Occipital lobe (tissue), 1 donor: ENCODE measurements at regions not wholly inside any gene's neighbourhood (a gene's known extent, or its start where the extent isn't known, plus 50 kb on each side); places are given as distances from the start of the nearest gene placed in this dataset.
"Not testable (repeated sequence)": the region's sequence is repeated elsewhere in the genome, so short reads cannot be mapped to it uniquely, and the experiment has no call there.

ENCODE experiments used
- DNase-seq: peaks from one replicate; lab custom pipeline; 2025; lab: John Stamatoyannopoulos, UW

DNA sequence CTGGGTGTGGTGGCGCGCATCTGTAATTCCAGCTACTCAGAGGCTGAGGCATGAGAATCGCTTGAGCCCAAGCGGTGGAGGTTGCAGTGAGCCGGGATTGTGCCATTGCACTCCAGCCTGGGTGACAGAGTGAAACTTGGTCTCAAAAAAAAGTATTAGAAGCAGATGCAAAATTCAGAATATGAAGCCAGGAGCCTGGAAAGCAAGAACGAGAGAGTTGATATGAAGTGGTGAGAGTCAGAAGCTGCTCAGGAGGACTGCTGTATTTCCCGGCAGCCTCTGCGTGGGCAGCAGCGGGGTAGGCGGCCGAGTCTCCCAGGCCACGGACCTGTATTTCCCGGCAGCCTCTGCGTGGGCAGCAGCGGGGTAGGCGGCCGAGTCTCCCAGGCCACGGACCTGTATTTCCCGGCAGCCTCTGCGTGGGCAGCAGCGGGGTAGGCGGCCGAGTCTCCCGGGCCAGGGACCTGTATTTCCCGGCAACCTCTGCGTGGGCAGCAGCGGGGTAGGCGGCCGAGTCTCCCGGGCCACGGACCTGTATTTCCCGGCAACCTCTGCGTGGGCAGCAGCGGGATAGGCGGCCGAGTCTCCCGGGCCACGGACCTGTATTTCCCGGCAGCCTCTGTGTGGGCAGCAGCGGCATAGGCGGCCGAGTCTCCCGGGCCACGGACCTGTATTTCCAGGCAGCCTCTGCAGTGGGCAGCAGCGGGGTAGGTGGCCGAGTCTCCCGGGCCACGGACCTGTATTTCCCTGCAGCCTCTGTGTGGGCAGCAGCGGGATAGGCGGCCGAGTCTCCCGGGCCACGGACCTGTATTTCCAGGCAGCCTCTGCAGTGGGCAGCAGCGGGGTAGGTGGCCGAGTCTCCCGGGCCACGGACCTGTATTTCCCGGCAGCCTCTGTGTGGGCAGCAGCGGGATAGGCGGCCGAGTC is 145.2 kb upstream of the PITRM1 start:
- not testable (repeated sequence) for DNase-seq

- not testable (repeated sequence) for DNase-seq
Measured at GRCh38 chr10:3314445-3315085, 142.0 kb upstream of the PITRM1 start.

GRCh38 chr10:3313784-3314444 is 141.3 kb upstream of the PITRM1 start:
- not testable (repeated sequence) for DNase-seq

- DNase-seq, result no peak
Measured at GRCh38 chr10:3312403-3312940, 139.9 kb upstream of the PITRM1 start.

DNA sequence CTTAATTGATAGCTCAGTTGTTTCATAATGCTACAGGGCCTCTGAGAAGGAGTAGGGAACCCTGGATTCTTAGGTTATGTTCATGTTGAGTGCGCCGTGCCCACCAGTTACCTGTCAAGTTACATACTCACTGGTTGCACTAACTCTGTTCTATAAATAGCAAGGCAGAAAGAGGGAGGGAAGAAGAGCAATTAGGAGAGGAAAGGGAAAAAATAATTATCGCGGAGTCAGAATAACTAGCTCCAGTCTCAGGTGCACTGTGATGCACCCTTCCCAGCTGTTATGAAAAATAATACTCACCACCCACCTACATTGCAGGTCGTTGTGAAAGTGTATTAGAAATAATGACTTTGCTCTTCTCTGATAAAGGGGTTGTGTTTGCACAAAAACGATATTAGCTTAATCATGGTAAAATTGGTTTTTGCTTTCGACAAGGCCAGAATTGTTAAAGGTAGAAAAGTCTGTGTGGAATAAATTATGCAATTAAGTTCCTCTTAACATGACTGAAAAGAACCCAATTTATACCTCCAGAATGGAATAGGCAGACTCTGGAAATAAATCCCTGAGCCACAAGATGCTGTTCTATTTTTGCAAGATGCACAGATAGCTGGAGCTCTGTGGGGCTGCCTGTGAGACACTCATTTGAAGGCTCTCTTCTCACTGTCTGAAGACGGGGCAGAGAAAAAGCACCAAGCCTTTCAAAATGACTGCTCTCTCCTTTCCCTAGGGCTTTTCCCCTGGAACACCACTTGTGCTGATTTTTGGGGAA is 137.6 kb upstream of the PITRM1 start:
- no peak for DNase-seq

GRCh38 chr10:3306050-3306449 is 133.5 kb upstream of the PITRM1 start:
- no peak for DNase-seq

DNA sequence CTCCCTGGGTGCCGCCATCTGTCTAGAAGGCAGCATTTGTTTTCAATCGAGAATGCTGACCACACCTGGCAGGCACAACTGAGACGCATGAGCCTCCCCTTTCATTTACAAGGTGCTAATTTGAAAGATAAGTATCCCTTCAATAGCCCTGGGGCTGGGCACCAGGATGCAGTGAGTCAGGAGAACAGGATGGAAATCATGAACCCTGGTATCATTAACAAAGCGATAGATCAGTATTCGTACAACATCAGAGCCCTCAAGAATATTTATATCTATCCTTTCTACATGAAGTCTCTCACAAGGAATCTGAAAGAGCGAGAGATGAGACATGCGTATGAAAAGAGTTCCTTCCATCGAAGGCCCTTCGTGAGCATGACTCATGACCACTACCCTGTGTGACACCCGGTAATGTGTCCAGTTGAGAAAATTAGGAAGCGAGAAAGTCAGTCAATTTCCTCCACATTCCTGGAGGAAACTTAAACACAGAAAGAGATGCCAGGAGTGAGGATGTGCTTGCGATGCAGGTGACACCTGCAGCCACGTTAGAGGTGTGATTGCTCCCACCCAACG is 123.1 kb upstream of the PITRM1 start:
- DNase-seq, result no peak

DNA sequence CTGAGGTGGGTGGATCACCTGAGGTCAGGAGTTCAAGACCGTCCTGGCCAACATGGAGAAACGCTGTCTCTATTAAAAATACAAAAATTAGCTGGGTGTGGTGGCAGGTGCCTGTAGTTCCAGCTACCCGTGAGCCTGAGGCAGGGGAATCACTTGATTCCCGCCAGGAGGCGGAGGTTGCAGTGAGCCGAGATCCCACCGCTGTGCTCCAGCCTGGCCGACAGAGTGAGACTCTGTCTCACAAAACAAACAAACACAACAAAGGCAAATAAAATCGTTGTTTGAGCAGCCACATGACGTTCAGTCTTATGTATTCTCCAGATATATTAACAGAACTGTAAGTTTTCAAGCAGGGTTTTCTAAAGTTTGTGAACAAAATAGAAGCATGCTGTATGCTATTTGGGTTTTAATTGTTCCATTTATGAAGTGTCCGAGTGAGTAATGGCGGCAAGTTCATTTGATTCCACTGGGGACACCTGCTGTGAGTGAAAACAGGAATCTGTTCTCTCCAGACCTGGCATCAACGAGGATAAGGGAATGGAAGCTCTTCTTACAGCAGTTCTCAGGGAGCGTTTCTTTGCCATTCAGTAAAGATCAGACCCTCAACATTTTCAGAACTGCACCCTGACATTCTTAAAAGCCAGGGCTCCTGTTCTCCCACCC is 122.5 kb upstream of the PITRM1 start:
- DNase-seq, result no peak

- DNase-seq, result no peak
Measured at GRCh38 chr10:3293581-3294431, 121.2 kb upstream of the PITRM1 start.

DNA sequence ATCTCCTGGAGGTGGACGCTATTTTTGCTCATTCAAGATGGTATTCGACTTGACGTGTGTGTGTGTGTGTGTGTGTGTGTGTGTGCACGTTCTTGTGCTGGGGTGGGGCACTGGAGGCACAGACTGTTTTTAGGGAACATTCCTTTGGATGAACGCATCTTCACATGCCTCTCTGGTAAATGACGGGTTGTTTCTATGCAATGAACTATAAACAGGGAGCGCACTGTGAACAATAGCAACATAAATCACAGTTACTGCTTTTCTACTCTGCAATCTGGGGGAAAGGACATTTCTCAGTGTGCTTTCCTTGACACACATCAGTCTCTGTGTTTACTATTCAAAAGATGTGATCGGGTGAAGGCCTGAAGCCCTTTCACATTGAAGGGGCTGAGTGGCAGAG is 120.1 kb upstream of the PITRM1 start:
- DNase-seq, result no peak

- no peak for DNase-seq
Measured at GRCh38 chr10:3290550-3290949, 118.0 kb upstream of the PITRM1 start.

GRCh38 chr10:3287572-3288445 is 115.2 kb upstream of the PITRM1 start:
- DNase-seq, result no peak

DNA sequence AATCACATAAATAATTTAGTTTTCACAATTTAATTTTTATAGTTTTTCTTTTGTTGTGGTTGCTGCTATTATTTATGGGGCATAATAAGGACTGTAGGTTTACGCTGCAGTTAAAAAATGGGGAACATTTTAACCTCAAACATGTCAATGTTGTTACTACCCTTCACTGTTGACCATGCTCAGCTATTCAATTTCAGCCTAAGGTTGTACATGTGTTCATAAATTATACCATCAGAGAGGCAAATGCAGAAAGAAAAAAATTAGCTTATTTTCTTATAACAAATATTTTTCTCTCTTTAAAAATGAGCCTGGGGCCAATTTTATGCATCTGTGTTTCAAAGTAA is 110.1 kb upstream of the PITRM1 start:
- DNase-seq, result no peak

DNA sequence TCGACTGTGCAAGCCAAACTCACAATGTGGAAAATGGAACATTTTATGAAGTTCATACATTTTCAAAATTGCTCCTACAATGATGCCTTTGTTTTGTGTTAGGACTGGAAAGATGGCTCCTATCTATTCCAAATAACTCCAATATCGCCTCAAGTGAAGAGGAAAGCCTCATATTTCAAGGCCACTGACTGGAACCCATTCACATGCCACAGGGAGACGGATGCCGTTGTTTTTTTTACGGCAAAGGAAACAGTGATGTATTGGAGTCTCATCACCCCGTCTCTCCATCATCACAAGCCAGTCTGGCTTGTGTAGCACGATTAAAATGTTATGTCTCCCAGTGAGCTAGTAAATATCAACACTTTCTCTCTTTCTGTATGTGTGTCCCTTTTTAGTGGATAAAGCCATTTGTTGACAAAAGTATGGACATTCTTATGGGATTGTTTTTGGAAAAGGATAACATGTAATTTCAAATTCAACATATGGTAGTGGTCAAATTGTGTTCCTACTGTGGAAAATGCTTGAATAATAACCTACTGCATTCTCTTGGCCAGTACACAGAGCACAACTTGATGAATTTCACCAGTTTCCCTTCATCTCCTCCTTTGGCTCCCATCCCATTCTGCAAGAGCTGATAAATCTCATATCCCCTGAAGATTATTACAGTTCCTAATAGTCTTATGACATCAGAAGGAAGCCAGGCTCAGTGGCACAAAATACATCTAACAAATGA is 109.5 kb upstream of the PITRM1 start:
- DNase-seq, result no peak

DNA sequence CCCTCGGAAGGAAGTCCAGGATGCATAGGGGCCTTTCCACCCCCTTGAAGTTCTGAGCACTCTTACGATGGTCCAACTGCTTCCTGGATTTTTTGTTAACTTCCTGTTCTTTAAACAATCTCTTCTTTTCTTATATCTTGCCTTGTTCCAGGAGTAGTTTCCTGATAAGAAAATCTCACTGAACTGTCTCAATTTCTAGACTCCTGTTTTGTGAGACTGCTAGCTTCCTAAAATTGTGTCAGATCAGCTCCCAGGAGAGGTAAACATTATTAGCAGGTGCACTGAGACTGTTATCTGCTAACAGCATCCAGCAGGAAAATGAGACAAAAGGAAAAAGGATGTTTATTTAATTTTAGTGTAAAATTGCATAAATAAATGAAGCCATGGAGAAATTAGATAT is 106.2 kb upstream of the PITRM1 start:
- no peak for DNase-seq

DNA sequence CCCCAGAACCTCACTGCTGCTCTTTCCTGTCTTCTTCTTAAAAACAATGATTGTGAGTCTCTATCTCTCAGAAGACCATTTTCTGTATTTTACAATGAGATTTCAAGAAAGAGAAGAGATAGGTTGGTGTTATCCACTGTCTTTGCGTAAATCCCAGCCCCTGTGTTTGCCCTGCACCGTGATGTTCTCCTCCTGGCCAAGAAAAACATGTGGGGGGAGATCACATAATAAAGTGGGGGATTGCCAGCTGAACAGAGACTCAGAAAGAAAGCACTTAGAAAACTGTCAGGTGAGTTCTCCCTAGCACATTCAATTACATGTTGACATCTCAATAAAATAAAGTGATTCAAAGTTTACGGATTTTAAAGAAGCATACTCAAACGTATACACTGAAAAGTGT is 105.0 kb upstream of the PITRM1 start:
- DNase-seq, result no peak

DNA sequence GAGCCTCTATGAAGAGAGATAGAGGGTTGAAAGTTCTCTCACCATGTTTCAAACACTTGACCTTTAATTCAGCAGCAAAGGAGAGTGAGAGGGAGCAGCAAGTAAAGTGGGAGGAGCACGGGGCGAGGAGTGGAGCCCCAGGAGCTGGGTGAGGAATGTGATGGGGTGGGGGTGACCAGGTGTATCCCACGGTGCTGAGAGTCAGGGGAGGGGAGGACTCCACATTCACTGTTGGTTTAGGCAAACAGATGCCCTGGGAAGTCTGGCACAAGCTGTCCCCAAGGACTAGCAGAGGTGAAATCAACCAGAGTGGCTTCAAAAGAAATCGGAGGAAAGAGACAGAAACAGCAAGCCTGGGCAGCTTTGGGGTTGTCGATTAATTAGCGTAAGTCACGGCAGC is 101.8 kb upstream of the PITRM1 start:
- DNase-seq, result no peak

GRCh38 chr10:3273966-3274365 is 101.4 kb upstream of the PITRM1 start:
- DNase-seq, result no peak
